GM18520 (cell line): ENCODE measurements at regions not wholly inside any gene's neighbourhood (a gene's known extent, or its start where the extent isn't known, plus 50 kb on each side); places are given as distances from the start of the nearest gene placed in this dataset.
"Not testable (repeated sequence)": the region's sequence is repeated elsewhere in the genome, so short reads cannot be mapped to it uniquely, and the experiment has no call there.

Source experiments
- ATAC-seq: cut with Tn5 transposase; IDR thresholded peaks from one replicate; pipeline ENCODE4 v1.9.1; 2021; ENCODE audit not compliant: unreplicated experiment

DNA sequence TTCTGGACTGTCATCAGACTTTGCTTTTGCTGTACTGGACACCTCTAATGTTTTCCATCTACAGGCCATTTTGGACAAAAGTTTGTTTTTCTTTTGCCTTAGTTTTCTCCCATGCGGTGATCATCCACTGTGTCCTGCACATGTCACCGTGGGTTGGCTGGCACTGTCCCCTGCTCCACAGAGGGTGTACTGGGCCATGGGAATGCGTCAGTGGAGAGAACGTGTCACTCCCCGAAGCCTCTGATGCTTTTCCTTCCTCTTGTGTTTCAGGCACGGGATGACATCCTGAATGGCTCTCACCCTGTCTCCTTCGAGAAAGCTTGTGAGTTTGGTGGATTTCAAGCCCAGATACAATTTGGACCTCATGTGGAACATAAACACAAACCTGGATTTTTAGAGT, 385.0 kb upstream of the TPM1 start:
- not testable (repeated sequence) for ATAC-seq

DNA sequence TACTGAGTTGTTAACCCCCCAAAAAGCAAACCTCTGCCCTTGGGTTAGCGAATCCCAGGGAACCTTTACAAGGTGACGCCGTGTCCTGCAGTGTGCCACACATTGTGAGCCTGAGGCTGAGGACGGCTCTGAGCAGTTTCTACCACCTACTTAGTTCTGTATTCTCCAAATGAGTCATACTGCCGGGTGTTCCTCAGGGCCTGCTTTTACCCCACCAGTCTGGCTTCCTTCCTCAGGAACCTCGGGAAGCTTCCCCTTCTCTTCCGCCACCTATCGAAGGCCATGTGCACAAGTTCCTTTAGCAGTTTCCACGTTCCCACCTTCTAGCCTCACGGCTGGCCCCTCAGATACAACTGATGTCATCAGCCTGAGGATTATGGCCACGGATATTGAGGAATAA, 384.0 kb upstream of the TPM1 start:
- no peak for ATAC-seq

DNA sequence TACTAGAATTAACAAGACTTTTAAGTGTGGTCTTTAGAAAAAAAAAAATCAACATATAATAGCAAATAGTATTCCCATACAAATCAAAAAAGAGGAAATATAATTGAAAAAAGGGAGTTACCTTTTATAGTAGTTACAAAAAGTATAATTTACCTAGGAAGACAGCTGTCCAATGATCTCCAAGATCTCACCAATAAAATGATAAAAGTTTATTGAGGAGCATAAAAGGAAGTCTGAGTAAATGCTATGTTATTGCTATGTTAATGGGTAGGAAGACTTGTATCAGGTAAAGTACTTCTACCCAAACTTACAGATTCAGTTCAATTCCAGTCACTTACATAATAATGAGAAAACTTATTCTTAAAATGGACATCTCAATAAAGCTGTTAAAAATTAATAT, 379.0 kb upstream of the TPM1 start:
- no peak for ATAC-seq

DNA sequence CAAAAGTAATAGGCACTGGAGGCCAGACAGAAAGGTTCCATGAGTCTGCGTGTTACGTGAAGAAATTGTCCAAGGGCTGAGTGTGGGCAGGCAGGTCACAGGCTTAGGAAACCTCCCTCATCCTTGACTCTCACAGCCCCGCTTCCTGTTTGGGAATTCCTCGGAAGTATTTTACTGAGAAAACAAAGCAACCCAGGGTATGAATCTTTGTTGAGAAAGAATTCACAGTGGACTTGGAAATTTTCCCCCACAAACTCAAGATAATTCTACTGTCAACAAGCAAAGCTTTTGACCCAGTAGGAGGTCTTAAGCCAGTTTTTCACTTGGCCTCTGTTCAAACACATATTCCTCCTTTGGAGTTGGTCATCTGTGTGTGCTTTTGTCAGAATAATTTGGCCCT, 377.1 kb upstream of the TPM1 start:
- no peak for ATAC-seq

DNA sequence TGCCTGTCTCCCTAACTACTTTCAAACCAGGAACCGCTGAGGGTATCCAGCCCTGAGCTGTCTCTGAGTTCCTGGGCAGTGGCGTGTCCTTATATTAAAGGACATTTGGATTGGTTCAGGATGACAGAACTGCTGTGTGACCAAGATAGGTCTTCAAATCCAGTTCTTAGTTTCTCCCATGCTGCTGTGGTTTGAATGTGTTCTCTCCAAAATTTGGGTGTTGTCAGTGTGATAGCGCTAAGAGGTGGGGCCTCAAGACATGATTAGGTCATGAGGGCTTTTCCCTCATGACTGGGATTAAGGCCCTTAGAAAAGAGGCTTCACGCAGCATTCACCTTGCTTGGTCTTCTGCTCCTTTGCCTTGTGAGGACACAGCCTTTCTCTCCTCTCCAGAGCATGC, 376.5 kb upstream of the TPM1 start:
- ATAC-seq, result no peak

DNA sequence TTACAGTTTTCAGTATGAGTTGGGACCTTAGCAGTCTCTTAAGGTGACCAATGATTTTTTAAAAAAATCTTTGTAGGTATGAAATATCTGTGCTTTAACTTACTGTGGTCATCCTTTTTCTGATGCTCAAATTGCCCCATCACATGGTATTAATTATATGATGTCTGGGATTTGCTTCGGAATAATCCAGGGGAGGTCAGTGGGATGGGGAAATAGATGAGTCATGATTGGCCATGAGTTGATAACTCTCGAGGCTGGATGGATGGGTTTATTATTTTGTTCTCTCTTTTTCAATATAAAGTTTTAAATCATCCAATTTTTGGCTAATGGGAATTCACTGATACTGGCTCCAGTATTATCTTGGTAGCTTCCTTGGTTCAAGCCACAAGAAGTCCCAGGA, 370.3 kb upstream of the TPM1 start:
- ATAC-seq, result no peak

DNA sequence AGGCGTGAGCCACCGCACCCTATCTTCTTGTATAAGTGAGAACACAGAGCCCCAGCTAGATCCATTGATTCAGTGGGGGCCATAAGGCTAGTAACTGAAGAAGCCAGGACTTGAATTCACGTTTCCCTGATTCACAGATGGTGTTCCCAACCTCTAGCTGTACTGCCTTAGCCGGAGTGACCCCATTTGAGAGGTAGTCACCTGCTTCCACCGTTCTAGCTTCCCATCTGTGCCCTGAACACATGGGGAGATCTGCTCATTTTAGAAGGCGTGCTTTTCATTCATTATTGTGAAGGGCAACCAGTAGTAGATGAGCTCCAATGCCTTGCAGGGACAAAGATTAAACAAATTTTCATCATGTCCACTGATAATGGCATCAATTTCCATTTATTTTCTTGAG, 365.7 kb upstream of the TPM1 start:
- ATAC-seq, result no peak

DNA sequence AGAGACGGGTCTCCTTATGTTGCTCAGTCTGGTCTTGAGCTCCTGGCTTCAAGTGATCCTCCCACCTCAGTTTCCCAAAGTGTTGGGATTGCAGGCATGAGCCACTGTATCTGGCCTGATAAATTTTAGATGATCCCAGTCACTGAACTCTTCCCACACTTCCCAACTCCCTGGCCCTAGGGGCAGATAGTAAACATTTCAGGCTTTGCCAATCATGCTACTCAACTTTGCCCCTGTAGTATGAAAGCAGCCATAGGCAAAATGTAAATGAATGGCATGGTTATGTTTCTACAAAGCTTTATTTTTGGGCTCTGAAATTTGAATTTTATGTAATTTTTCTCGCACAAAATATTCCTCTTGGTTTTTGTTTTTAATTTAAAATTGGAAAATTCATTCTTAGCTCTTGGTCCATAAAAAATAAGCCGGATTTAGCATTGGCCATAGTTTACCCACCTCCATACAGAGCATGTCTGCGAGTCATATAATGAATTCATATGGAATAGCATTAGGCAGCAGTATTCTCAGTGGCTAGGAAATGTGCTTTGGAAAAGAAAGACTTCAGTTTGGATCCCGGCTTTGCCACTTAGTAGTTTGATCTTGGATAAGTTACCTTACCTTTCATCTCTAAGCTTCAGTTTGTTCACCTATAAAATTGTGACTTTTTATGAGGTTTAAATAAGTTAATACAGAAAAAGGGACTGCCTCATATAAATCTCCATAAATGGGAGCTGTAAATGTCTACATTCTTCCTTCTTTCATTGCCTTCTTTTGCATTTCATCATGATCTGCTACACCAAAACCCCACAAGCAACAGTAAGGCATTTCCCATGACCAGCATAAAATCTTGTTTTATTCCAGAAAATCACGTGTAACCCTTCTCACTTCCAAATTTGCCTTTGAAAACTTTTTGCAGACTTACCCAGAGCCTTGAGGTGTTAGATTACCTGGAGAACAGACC, 360.3 kb upstream of the TPM1 start:
- ATAC-seq, result no peak

DNA sequence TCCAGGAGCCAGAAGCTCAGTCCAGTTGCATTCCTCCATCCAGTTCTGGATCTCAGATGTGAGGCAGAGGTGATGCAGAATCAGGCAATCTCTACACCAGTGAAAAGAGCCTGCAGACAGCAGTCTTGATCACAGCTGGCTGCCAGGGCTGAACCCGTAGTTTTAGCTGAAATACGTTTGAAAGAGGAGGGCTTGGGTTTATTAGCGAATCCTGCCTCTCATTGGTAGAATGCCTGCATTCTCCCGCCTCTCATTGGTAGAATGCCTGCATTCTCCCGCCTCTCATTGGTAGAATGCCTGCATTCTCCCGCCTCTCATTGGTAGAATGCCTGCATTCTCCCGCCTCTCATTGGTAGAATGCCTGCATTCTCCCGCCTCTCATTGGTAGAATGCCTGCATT, 359.4 kb upstream of the TPM1 start:
- not testable (repeated sequence) for ATAC-seq

DNA sequence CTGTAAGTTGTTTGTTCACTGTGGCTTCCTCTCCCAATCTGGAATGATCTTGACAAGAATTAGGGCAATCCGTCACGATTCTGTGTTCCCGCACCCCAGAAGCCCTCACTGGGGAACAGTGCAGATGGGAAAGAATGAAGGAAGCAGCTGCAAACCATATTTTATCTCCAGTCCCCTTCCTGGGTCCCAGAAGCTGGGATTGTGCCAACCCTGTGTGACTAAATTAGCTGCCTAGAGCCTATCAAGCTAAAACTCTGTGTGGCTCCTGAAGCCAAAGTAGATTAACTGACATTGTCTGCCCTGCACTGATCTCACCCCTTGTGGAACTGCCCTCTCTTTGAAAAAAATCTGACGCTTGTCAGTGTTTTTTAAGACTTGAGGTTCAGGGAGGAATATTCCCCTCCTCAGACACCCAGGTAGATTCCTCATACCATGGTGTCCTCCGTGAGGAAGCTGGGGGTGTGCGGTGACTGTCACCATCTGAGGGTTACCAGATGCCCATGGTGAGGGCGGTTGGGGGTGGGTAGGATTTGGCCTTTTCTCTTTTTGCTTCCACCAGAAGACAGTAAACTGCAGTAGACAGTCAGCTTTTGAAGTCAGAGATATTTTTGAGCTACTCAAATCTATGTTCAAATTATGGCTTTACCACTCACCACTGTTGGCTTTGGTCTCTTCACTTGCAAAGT, 358.3 kb upstream of the TPM1 start:
- ATAC-seq, result no peak

DNA sequence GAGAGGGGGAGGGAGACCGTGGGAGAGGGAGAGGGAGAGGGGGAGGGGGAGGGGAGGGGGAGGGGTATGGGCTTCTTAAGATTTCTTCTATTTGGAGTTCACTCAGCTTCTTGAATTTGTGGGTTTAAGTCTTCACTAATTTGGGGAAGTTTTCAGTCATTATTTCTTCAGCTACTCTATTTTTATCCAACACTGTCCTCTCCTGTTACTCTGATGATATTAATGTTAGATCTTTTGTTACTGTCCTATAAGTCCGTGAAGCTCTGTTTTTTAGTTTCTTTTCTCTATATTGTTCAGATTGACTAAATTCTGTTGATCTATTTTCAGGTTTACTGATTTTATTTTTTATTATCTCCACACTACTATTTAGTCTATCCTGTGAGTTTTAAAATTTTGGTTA, 351.5 kb upstream of the TPM1 start:
- no peak for ATAC-seq

DNA sequence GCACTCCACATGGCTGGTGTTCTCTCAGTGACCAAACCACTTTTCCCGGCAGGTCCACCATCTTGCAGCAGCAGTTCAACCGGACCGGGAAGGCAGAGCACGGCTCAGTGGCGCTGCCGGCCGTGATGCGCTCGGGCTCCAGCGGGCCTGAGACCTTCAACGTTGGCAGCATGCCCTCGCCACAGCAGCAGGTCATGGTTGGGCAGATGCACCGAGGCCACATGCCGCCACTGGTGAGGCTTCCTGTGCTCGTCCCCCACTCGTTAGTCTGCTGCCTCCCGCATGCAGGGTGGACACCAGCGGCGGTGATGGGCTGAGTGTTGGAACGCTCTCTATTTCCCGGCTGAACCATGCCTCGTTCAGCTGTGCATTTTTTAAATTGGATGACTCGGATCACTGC, 344.9 kb upstream of the TPM1 start:
- no peak for ATAC-seq

DNA sequence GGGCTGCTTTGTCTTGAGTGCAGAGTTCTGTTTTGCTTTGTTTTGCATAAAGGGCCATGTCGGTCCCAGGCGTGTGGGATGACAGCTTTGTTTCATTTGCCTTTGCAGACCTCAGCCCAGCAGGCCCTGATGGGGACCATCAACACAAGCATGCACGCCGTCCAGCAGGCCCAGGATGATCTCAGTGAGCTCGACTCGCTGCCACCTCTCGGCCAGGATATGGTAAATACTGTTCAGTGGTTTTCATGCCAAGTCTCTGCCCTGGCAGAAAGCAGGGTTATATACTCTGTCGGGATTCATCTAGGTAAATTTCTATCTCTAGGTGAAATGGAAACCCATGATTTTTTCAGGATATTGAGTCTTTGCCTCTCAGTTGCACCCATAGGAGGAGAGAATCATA, 343.9 kb upstream of the TPM1 start:
- ATAC-seq, result no peak

DNA sequence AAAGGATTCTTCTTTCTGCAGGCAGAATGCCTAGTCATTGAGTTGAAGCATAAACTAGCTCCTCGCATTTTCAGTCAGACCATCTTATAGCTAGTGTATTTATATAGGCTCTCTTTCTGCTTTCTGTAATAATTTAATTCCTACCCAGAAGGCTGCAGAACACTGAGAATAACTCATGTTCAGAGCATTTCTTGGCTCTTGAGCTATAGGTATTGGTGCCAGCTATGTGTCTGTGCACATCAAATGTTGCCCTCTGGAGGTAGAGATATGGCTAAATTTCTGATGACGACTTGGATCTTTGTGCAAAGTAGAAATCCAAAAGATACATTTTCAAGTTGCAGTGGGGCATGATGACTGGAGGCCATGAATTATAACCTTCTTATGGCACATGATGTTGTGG, 336.2 kb upstream of the TPM1 start:
- no peak for ATAC-seq

DNA sequence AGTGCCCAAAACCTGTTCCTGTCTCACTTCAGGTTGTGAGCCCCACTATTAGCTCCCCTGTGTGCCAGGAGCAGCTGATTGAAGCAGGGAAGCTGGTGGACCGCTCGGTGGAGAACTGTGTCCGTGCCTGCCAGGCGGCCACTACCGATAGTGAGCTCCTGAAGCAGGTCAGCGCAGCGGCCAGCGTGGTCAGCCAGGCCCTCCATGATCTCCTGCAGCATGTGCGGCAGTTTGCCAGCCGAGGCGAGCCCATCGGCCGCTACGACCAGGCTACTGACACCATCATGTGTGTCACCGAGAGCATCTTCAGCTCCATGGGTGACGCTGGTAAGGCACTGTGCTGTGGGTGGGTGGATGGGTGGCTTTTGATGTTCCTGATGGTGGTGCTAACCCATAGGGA, 334.1 kb upstream of the TPM1 start:
- no peak for ATAC-seq

DNA sequence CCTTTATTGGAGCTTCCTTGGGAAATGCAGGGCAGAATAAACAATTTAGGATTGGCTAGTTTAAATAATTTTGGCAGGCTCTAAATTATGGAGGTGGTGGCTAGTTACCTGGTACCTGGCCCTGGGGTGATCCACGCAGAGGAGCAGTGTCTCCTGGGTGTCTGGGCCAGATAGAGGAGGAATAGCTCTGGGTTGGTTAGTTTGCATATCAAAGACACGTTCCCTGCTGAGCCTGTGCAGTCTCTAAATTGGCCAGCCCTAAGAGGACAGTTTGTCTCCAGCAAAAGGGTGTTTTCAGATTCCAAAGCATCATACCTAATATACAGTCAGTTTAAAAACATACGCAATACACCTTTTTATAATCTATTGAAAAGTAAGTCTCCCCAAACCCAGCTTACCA, 333.3 kb upstream of the TPM1 start:
- no peak for ATAC-seq

DNA sequence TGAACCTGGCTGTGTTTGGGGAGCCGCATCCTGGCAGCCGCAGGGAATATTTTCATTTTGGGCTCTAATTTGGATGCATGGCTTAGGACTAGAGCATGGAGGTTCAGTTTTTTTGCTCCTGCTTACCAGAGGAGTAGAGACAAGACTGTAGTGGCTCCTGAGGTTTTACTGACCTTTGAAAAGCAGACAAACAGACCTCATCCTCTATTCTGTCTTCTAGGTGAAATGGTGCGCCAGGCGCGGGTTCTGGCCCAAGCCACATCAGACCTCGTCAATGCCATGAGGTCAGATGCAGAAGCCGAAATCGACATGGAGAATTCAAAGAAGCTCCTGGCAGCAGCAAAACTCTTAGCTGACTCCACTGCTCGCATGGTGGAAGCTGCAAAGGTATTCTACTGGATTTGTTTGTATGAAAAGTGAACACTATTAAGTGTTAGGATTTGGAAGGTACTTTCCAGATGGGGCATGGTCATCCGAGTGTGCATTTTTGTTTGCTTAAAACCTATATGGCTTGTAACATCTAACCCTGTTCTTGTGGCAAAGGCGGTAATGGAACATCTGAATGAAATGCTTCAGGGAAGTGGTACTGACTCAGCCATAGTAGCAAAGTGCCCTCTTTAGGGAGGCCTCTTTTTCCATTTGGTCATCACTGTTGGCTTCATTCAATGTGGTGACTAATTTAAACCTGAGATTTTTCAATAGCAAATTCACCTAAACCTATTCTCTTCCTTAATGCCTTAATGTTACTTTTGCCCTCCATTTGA, 330.7 kb upstream of the TPM1 start:
- no peak for ATAC-seq

DNA sequence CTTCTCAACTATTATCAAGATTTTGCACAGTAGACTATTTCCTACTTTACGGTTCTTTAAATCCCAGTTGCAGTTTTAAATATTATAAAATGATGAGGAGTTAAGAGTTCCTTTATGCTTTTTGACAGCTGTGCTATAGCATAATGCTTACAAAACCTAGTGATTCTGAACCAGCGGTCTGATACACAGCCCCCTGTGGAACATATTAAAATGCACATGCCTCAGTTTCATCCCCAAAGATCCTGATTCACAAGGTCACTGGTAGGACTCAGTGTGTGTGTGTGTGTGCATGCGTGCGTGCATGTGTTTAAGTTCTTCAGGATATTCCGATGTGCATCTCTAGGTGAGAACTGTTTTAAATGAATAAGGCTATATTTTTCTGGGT, 330.1 kb upstream of the TPM1 start:
- no peak for ATAC-seq

DNA sequence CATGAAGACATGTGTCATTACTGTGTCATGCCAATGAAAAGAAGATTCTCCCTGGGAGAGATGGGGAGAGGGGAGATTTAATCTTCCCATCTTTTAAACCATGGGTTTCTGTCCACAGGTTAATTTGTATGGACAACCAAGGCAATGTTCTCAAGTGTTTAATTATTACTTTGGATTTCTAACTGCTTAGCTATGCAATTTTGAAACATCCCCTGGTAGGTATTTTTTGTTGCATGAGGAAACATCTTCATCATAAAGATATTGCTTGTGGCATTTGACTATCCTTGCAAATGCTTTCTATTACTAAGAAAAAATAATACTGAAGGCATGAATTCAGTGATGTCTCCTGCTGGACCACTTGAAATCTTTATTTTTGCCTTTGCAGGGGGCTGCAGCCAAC, 326.6 kb upstream of the TPM1 start:
- ATAC-seq, result no peak

DNA sequence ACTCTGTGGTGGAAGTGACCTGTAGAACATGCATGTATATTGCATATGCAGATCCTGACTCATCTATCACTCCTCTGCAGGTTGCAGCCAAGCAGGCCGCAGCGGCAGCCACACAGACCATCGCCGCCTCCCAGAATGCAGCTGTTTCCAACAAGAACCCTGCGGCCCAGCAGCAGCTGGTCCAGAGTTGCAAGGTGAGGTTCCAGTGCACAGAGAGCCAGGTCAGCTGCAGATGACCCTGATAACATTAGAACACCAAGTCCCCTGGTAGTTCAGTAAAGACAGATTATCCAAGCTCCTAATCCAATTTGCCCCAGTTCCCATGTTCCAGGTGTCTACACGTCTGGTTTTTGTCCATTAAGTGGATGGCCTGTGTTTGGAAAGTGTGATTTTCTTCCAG, 325.1 kb upstream of the TPM1 start:
- ATAC-seq, result no peak

DNA sequence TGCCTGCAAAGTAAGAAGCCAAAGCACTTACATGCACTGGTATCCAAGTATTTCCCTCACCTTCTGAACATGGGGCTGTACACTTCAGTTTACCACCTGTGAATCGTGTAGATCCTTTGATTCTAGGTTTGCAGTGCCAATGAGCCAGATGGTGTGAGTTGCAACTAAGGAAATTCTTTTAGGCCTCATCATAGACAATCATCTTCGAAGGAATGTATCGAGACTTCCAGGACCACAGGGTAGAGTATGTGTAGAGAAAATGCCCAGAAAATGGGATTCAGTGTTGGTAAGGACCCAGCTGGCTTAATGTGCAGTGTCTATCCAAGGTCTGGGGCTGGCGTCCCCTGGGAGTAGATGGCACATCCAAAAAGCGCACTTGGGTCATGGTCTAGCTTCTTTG, 323.2 kb upstream of the TPM1 start:
- ATAC-seq, result no peak

DNA sequence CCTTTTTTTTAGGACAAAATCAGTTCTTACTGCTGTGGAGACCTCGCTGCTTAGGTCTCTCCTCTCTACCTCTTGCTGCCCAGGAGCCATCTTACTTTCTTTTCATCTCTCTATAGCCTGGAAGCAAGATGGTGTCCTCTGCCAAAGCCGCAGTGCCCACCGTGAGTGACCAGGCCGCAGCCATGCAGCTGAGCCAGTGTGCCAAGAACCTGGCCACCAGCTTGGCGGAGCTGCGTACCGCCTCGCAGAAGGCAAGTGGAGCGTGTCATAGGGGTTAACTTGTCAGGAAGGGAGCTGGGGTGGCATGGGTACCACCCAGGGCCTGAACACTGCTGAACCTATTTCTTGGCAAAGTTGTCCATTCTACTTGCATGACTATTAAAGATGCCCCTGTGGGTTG, 320.3 kb upstream of the TPM1 start:
- no peak for ATAC-seq
